ENCODE measurements at regions not wholly inside any gene's neighbourhood (a gene's known extent, or its start where the extent isn't known, plus 50 kb on each side); places are given as distances from the start of the nearest gene placed in this dataset.
"Not testable (repeated sequence)": the region's sequence is repeated elsewhere in the genome, so short reads cannot be mapped to it uniquely, and the experiment has no call there.

GRCh38 chr3:150357923-150358607 lies 50.0 kb upstream of the TSC22D2 start:
- DNase-seq (ENCODE audit: low spot score), result no peak

GRCh38 chr3:150357140-150357539 lies 51.0 kb upstream of the TSC22D2 start:
- no peak for DNase-seq (ENCODE audit: low spot score)

- no peak for DNase-seq (ENCODE audit: low spot score)
Observed at GRCh38 chr3:150355574-150355973, 52.5 kb upstream of the TSC22D2 start.

GRCh38 chr3:150352931-150353330 lies 55.2 kb upstream of the TSC22D2 start:
- DNase-seq (ENCODE audit: low spot score), result no peak

- DNase-seq (ENCODE audit: low spot score), result no peak
Observed at GRCh38 chr3:150351398-150351797, 56.7 kb upstream of the TSC22D2 start.

GRCh38 chr3:150349314-150350097 lies 58.6 kb upstream of the TSC22D2 start:
- no peak for DNase-seq (ENCODE audit: low spot score)

- DNase-seq (ENCODE audit: low spot score), result no peak
Observed at GRCh38 chr3:150348500-150348899, 59.6 kb upstream of the TSC22D2 start.

- no peak for DNase-seq (ENCODE audit: low spot score)
Observed at GRCh38 chr3:150346981-150347863, 60.9 kb upstream of the TSC22D2 start.

GRCh38 chr3:150346266-150346665 lies 61.8 kb upstream of the TSC22D2 start:
- no peak for DNase-seq (ENCODE audit: low spot score)

- DNase-seq (ENCODE audit: low spot score), result no peak
Observed at GRCh38 chr3:150345021-150345538, 63.0 kb upstream of the TSC22D2 start.

- no peak for DNase-seq (ENCODE audit: low spot score)
Observed at GRCh38 chr3:150344079-150344759, 63.9 kb upstream of the TSC22D2 start.

GRCh38 chr3:150342896-150343467 lies 65.1 kb upstream of the TSC22D2 start:
- DNase-seq (ENCODE audit: low spot score), result no peak

- no peak for DNase-seq (ENCODE audit: low spot score)
Observed at GRCh38 chr3:150341891-150342290, 66.2 kb upstream of the TSC22D2 start.

- DNase-seq (ENCODE audit: low spot score), result not testable (repeated sequence)
Observed at GRCh38 chr3:150336363-150336762, 71.7 kb upstream of the TSC22D2 start.

- DNase-seq (ENCODE audit: low spot score), result no peak
Observed at GRCh38 chr3:150335631-150336030, 72.5 kb upstream of the TSC22D2 start.

- DNase-seq (ENCODE audit: low spot score), result no peak
Observed at GRCh38 chr3:150334974-150335373, 73.1 kb upstream of the TSC22D2 start.

GRCh38 chr3:150333477-150333876 lies 74.6 kb upstream of the TSC22D2 start:
- DNase-seq (ENCODE audit: low spot score), result no peak

GRCh38 chr3:150331978-150332568 lies 76.0 kb upstream of the TSC22D2 start:
- no peak for DNase-seq (ENCODE audit: low spot score)

GRCh38 chr3:150330872-150331271 lies 77.2 kb upstream of the TSC22D2 start:
- DNase-seq (ENCODE audit: low spot score), result no peak

- no peak for DNase-seq (ENCODE audit: low spot score)
Observed at GRCh38 chr3:150330174-150330573, 77.9 kb upstream of the TSC22D2 start.

GRCh38 chr3:150329408-150329807 lies 78.7 kb upstream of the TSC22D2 start:
- no peak for DNase-seq (ENCODE audit: low spot score)

Measured in ureter (tissue), 1 donor.